HG03175 (cell line): ENCODE measurements at regions not wholly inside any gene's neighbourhood (a gene's known extent, or its start where the extent isn't known, plus 50 kb on each side); places are given as distances from the start of the nearest gene placed in this dataset.
"Not testable (repeated sequence)": the region's sequence is repeated elsewhere in the genome, so short reads cannot be mapped to it uniquely, and the experiment has no call there.

Experiments used
- ATAC-seq: cut with Tn5 transposase; IDR thresholded peaks from one replicate; pipeline ENCODE4 v1.9.1; 2021; ENCODE audit warnings: mild to moderate bottlenecking, moderate library complexity; ENCODE audit not compliant: unreplicated experiment

GRCh38 chr7:110320285-110320684 is 770.6 kb upstream of the LRRN3 start:
- ATAC-seq, result not testable (repeated sequence)

- ATAC-seq, result no peak
Observed at GRCh38 chr7:110322796-110323195, 768.1 kb upstream of the LRRN3 start.

GRCh38 chr7:110326966-110327365 is 764.0 kb upstream of the LRRN3 start:
- no peak for ATAC-seq

- ATAC-seq, result no peak
Observed at GRCh38 chr7:110336423-110336822, 754.5 kb upstream of the LRRN3 start.

- no peak for ATAC-seq
Observed at GRCh38 chr7:110337646-110338045, 753.3 kb upstream of the LRRN3 start.

- no peak for ATAC-seq
Observed at GRCh38 chr7:110347081-110347480, 743.8 kb upstream of the LRRN3 start.

GRCh38 chr7:110356438-110356837 is 734.5 kb upstream of the LRRN3 start:
- ATAC-seq, result no peak

- ATAC-seq, result no peak
Observed at GRCh38 chr7:110358028-110358427, 732.9 kb upstream of the LRRN3 start.

- no peak for ATAC-seq
Observed at GRCh38 chr7:110371709-110372108, 719.2 kb upstream of the LRRN3 start.

GRCh38 chr7:110372685-110373084 is 718.2 kb upstream of the LRRN3 start:
- no peak for ATAC-seq

GRCh38 chr7:110373416-110373815 is 717.5 kb upstream of the LRRN3 start:
- no peak for ATAC-seq

GRCh38 chr7:110373859-110374258 is 717.1 kb upstream of the LRRN3 start:
- no peak for ATAC-seq

- no peak for ATAC-seq
Observed at GRCh38 chr7:110375068-110375467, 715.9 kb upstream of the LRRN3 start.

- no peak for ATAC-seq
Observed at GRCh38 chr7:110382736-110383135, 708.2 kb upstream of the LRRN3 start.

GRCh38 chr7:110386006-110386405 is 704.9 kb upstream of the LRRN3 start:
- no peak for ATAC-seq

GRCh38 chr7:110386913-110387312 is 704.0 kb upstream of the LRRN3 start:
- ATAC-seq, result no peak

- no peak for ATAC-seq
Observed at GRCh38 chr7:110387689-110388088, 703.2 kb upstream of the LRRN3 start.

GRCh38 chr7:110388457-110388856 is 702.5 kb upstream of the LRRN3 start:
- no peak for ATAC-seq

- no peak for ATAC-seq
Observed at GRCh38 chr7:110396021-110396420, 694.9 kb upstream of the LRRN3 start.

- no peak for ATAC-seq
Observed at GRCh38 chr7:110397927-110398660, 692.8 kb upstream of the LRRN3 start.

GRCh38 chr7:110399421-110399820 is 691.5 kb upstream of the LRRN3 start:
- ATAC-seq, result no peak

- ATAC-seq, result no peak
Observed at GRCh38 chr7:110400411-110400810, 690.5 kb upstream of the LRRN3 start.

GRCh38 chr7:110407242-110407641 is 683.7 kb upstream of the LRRN3 start:
- no peak for ATAC-seq
